ENCODE measurements at regions not wholly inside any gene's neighbourhood (a gene's known extent, or its start where the extent isn't known, plus 50 kb on each side); places are given as distances from the start of the nearest gene placed in this dataset.

DNA sequence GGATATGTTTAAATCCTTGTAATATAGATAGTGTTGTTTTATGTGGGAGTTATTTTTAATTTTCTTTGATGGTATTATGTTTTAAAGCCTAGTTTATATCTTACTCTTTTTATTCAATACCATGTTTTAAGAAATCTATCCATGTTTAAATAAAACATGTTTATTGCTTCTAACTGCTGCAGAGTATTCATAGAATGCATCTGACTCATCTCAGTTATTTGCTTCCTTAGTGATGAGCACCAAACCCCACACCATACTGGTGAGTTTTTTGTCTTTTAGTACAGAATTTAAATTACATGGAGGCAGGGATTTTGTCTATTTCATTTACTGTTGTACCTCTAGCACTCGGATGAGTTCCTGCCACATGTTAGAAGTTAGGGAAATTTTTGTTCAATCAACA is 209.2 kb downstream of the NSUN3 start:
- in situ Hi-C loops (cut with MboI; ENCODE audit: low pct_ligation_motif_present in 1 of 4, low pct_unique_long_range_greater_than_20kb in 1 of 4, low sequenced_read_pairs in 3 of 4) = no loop called here
- TF ChIP-seq, protein P1, sequence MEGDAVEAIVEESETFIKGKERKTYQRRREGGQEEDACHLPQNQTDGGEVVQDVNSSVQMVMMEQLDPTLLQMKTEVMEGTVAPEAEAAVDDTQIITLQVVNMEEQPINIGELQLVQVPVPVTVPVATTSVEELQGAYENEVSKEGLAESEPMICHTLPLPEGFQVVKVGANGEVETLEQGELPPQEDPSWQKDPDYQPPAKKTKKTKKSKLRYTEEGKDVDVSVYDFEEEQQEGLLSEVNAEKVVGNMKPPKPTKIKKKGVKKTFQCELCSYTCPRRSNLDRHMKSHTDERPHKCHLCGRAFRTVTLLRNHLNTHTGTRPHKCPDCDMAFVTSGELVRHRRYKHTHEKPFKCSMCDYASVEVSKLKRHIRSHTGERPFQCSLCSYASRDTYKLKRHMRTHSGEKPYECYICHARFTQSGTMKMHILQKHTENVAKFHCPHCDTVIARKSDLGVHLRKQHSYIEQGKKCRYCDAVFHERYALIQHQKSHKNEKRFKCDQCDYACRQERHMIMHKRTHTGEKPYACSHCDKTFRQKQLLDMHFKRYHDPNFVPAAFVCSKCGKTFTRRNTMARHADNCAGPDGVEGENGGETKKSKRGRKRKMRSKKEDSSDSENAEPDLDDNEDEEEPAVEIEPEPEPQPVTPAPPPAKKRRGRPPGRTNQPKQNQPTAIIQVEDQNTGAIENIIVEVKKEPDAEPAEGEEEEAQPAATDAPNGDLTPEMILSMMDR (IDR thresholded peaks at IDR 0.05) = no peak
- TF ChIP-seq EP300 (IDR thresholded peaks at IDR 0.05; ENCODE audit: low read depth) (no peak), POLR2AphosphoS5 (IDR thresholded peaks at IDR 0.05) (no peak), POLR2A (IDR thresholded peaks at IDR 0.05) (no peak)
- no peak for DNase-seq
- intact Hi-C loops (cut with DNase I; ENCODE audit: low total_unique reads) = no loop called here
- Histone ChIP-seq H3K36me3 (no peaks in the 10 kb centered on the region), H3K27me3 (no peaks in the 10 kb centered on the region), H3K27ac (no peak overlapping the region), H3K9me3 (no peaks in the 10 kb centered on the region), H3K4me1 (no peaks in the 10 kb centered on the region), H3K4me3 (no peak overlapping the region)
- WGBS, 2 donors (ENCODE audit: low coverage in 1 of 2) = 71 to 91% methylated on average over 1 of the region's 1 CpG

DNA sequence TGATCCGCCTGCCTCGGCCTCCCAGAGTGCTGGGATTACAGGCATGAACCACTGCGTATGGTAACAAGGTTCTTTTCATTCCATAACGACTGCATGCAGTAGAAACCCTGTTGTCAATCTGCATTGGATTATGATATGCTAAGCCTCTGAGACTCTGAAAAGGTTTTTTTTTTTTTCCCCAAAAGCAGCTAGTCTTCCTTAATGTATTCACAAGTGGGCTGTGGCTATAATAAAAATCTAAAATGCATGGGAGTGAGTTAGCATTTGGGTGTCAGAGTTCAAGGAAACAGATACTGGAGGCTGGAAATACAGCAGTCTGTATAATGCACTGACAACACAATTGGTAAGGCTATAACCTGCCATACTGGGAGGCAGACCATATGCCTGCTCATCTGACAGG is 218.1 kb downstream of the NSUN3 start:
- H3K4me1 ChIP-seq = no peaks in the 10 kb centered on the region
- DNase-seq = no peak
- H3K9me3 ChIP-seq = no peaks in the 10 kb centered on the region
- no peaks in the 10 kb centered on the region for H3K27me3 ChIP-seq
- 57 to 89% methylated on average over 3 to 4 of the region's 4 CpGs for WGBS, 2 donors (ENCODE audit: low coverage in 1 of 2)
- in situ Hi-C loops (cut with MboI; ENCODE audit: low pct_ligation_motif_present in 1 of 4, low pct_unique_long_range_greater_than_20kb in 1 of 4, low sequenced_read_pairs in 3 of 4) (no loop called here), intact Hi-C loops (cut with DNase I; ENCODE audit: low total_unique reads) (no loop called here)
- TF ChIP-seq, protein P1 (IDR thresholded peaks at IDR 0.05) = no peak
- TF ChIP-seq POLR2A (IDR thresholded peaks at IDR 0.05) = no peak
- TF ChIP-seq POLR2AphosphoS5 (IDR thresholded peaks at IDR 0.05) = no peak
- no peaks in the 10 kb centered on the region for H3K36me3 ChIP-seq
- H3K27ac ChIP-seq = no peak overlapping the region
- no peak overlapping the region for H3K4me3 ChIP-seq

DNA sequence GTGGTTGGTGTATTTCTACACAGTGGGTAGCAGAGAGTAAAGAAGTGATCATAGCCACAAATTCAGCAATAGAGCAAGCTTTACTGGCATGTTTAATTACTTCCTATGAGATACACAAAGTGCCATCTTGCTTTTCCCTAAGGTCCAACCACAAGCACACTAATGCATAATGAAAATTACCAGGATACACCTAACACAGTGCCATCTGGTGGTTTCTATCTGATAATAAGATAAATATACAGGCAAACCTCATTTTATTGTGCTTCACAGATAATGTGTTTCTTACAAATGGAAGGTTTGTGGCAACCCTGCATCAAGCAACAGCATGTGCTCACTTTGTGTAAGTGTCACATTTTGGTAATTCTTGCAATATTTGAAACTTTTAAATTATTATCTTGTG is 223.0 kb downstream of the NSUN3 start:
- in situ Hi-C loops (cut with MboI; ENCODE audit: low pct_ligation_motif_present in 1 of 4, low pct_unique_long_range_greater_than_20kb in 1 of 4, low sequenced_read_pairs in 3 of 4) = no loop called here
- TF ChIP-seq POLR2A (IDR thresholded peaks at IDR 0.05) (no peak), POLR2AphosphoS5 (IDR thresholded peaks at IDR 0.05) (no peak), EP300 (IDR thresholded peaks at IDR 0.05; ENCODE audit: low read depth) (no peak)
- TF ChIP-seq, protein P1 (IDR thresholded peaks at IDR 0.05) = peak in 1 of 5 experiments; percentile 10
- H3K36me3 ChIP-seq = no peaks in the 10 kb centered on the region
- H3K9me3 ChIP-seq = no peaks in the 10 kb centered on the region
- DNase-seq = no peak
- no peak overlapping the region for H3K4me3 ChIP-seq
- H3K4me1 ChIP-seq = no peaks in the 10 kb centered on the region
- intact Hi-C loops (cut with DNase I; ENCODE audit: low total_unique reads) = no loop called here
- H3K27ac ChIP-seq = no peak overlapping the region
- H3K27me3 ChIP-seq = no peaks in the 10 kb centered on the region

DNA sequence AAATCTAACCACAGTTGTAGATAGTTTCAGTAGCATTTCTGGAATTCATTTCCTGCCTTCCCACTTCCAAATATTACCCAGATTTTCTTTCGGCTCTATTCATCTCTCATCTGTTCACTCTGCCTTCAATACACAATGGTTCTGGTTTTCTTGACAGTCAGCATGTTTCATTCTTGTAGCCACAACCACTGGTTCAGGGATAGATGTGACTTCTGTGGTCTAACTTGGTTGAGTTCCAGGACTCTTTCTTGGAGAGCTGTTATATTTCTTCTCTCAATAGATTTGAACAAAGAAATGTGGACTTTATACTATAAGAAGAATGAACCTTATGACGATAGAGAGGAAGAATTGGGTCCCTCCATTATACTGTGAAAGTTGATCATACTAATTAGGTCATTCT is 228.8 kb downstream of the NSUN3 start:
- H3K36me3 ChIP-seq = no peaks in the 10 kb centered on the region
- no peaks in the 10 kb centered on the region for H3K27me3 ChIP-seq
- intact Hi-C loops (cut with DNase I; ENCODE audit: low total_unique reads) = no loop called here
- H3K4me1 ChIP-seq = peaks cover 0 to 25% (median 7%) of the 10 kb centered on the region in 4 donors
- TF ChIP-seq POLR2AphosphoS5 (IDR thresholded peaks at IDR 0.05) (no peak), EP300 (IDR thresholded peaks at IDR 0.05; ENCODE audit: low read depth) (no peak), POLR2A (IDR thresholded peaks at IDR 0.05) (no peak)
- TF ChIP-seq, protein P1 (IDR thresholded peaks at IDR 0.05) = no peak
- no peak for DNase-seq
- H3K27ac ChIP-seq = no peak overlapping the region
- 65 to 83% methylated on average over 2 of the region's 2 CpGs for WGBS, 2 donors (ENCODE audit: low coverage in 1 of 2)
- in situ Hi-C loops (cut with MboI; ENCODE audit: low pct_ligation_motif_present in 1 of 4, low pct_unique_long_range_greater_than_20kb in 1 of 4, low sequenced_read_pairs in 3 of 4) = no loop called here
- H3K4me3 ChIP-seq = no peak overlapping the region
- no peaks in the 10 kb centered on the region for H3K9me3 ChIP-seq

Measured in transverse colon (tissue), 4 donors.